22Rv1 (cell line): ENCODE measurements at regions not wholly inside any gene's neighbourhood (a gene's known extent, or its start where the extent isn't known, plus 50 kb on each side); places are given as distances from the start of the nearest gene placed in this dataset.

Experiments used
- ZFX ChIP-seq: fragments of 450-650 bp; IDR thresholded peaks from 2 replicates; pipeline ENCODE4 v1.6.1; 2017; ENCODE audit warnings: antibody characterized with exemption, borderline replicate concordance
- TF ChIP-seq, protein P1 (sequence below): fragments of 450-650 bp; IDR thresholded peaks from 2 replicates; pipeline ENCODE4 v1.5.1; 2017; ENCODE audit warnings: mild to moderate bottlenecking

DNA sequence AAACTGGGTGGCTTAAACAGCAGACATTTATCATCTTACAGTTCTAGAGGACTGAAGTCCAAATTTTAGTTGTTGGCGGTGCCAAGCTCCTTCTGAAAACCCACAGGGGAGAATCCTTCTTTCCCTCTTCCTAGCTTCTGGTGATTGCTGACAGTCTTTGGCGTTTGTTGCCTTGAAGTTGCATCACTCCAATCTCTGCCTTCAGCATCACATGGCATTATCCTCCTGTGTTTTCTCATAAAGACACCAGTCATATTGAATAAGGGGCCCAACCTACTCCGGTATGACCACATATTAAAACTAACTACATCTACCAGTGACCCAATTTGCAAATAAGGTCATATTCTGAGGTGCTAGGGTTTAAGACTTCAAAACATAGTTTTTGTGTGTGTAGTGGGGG, 472.1 kb upstream of the IGFBP3 start:
- TF ChIP-seq, protein P1, sequence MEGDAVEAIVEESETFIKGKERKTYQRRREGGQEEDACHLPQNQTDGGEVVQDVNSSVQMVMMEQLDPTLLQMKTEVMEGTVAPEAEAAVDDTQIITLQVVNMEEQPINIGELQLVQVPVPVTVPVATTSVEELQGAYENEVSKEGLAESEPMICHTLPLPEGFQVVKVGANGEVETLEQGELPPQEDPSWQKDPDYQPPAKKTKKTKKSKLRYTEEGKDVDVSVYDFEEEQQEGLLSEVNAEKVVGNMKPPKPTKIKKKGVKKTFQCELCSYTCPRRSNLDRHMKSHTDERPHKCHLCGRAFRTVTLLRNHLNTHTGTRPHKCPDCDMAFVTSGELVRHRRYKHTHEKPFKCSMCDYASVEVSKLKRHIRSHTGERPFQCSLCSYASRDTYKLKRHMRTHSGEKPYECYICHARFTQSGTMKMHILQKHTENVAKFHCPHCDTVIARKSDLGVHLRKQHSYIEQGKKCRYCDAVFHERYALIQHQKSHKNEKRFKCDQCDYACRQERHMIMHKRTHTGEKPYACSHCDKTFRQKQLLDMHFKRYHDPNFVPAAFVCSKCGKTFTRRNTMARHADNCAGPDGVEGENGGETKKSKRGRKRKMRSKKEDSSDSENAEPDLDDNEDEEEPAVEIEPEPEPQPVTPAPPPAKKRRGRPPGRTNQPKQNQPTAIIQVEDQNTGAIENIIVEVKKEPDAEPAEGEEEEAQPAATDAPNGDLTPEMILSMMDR: no peak
- TF ChIP-seq ZFX: no peak
